PC-3 (cell line): ENCODE measurements at regions not wholly inside any gene's neighbourhood (a gene's known extent, or its start where the extent isn't known, plus 50 kb on each side); places are given as distances from the start of the nearest gene placed in this dataset.

Experiments used
- ATAC-seq: fragments of 200-7000 bp; cut with Tn5 transposase; 2 replicates; pipeline ENCODE4 v1.9.1; 2020; ENCODE audit warnings: mild to moderate bottlenecking, moderate library complexity
- BruUV-seq: library from RNA; stranded (reverse); fragments of 400-500 nt; replicated peaks from 2 replicates; lab custom pipeline; 2021; lab: Mats Ljungman, UMichigan
- CTCF ChIA-PET: fragments of 300-600 bp; sonication (Branson Sonifier 250); formaldehyde crosslinking; loops from one replicate; lab custom pipeline; 2022; ENCODE audit warnings: antibody characterized with exemption; lab: Charles Lee
- POLR2A ChIA-PET: fragments of 300-600 bp; sonication (Branson Sonifier 250); formaldehyde crosslinking; loops from one replicate; lab custom pipeline; 2022; ENCODE audit warnings: antibody characterized with exemption; ENCODE audit not compliant: unreplicated experiment; lab: Charles Lee
- DNase-seq: peaks from one replicate; pipeline ENCODE4 v3.0.0-alpha.2; 2015
- H2AFZ ChIP-seq: fragments of 300-600 bp; sonication (generic); 2 replicates; pipeline ENCODE4 v1.6.0; 2016; ENCODE audit warnings: antibody characterized with exemption, low read length
- H3F3A ChIP-seq: fragments of 300-600 bp; sonication (generic); one replicate; pipeline ENCODE4 v1.6.0; 2017; ENCODE audit warnings: antibody characterized with exemption, low read length, control low read depth, mild to moderate bottlenecking; ENCODE audit not compliant: unreplicated experiment
- H3K27ac ChIP-seq: fragments of 300-600 bp; sonication (generic); 2 replicates; pipeline ENCODE4 v1.5.1; 2016; ENCODE audit warnings: mild to moderate bottlenecking, low read length
- H3K27me3 ChIP-seq: fragments of 300-600 bp; sonication (generic); 2 replicates; pipeline ENCODE4 v1.6.1; 2016; ENCODE audit warnings: low read length, mixed read lengths
- H3K36me3 ChIP-seq: fragments of 300-600 bp; sonication (generic); 2 replicates; pipeline ENCODE4 v1.6.1; 2016; ENCODE audit warnings: low read depth, mixed run types, low read length, mixed read lengths
- H3K4me1 ChIP-seq: fragments of 300-600 bp; sonication (generic); 2 replicates; pipeline ENCODE4 v1.5.1; 2016; ENCODE audit warnings: low read length; ENCODE audit not compliant: insufficient read depth
- H3K4me2 ChIP-seq: fragments of 300-600 bp; sonication (generic); 2 replicates; pipeline ENCODE4 v1.6.0; 2016; ENCODE audit warnings: low read length
- H3K4me3 ChIP-seq: fragments of 300-600 bp; sonication (generic); 2 replicates; pipeline ENCODE4 v1.5.1; 2016; ENCODE audit warnings: mild to moderate bottlenecking, low read length, mixed read lengths
- H3K79me2 ChIP-seq: fragments of 300-600 bp; sonication (generic); 2 replicates; pipeline ENCODE4 v1.6.1; 2017; ENCODE audit warnings: low read length, mixed read lengths
- H3K9ac ChIP-seq: fragments of 300-600 bp; sonication (generic); 2 replicates; pipeline ENCODE4 v1.6.0; 2016; ENCODE audit warnings: mild to moderate bottlenecking, low read length
- H3K9me2 ChIP-seq: fragments of 300-600 bp; sonication (generic); replicated peaks from 2 replicates; pipeline ENCODE4 v1.6.1; 2016; ENCODE audit warnings: mixed run types, low read length, mixed read lengths
- H3K9me3 ChIP-seq: fragments of 300-600 bp; sonication (generic); 2 replicates; pipeline ENCODE4 v1.6.1; 2016; ENCODE audit warnings: low read length, mixed read lengths
- H4K20me1 ChIP-seq: fragments of 300-600 bp; sonication (generic); 2 replicates; pipeline ENCODE4 v1.6.1; 2016; ENCODE audit warnings: low read length, mixed read lengths
- CTCF ChIP-seq: fragments of 300-600 bp; sonication (generic); conservative IDR thresholded peaks from 2 replicates; pipeline ENCODE4 v1.5.1; 2017; ENCODE audit warnings: antibody characterized with exemption, low read depth, mild to moderate bottlenecking, low read length
- EZH2 ChIP-seq: fragments of 300-600 bp; sonication (generic); IDR thresholded peaks from one replicate; pipeline ENCODE4 v1.6.1; 2017; ENCODE audit warnings: antibody characterized with exemption, mild to moderate bottlenecking, low read length; ENCODE audit not compliant: unreplicated experiment
- EZH2phosphoT487 ChIP-seq: fragments of 300-600 bp; sonication (generic); IDR thresholded peaks from 2 replicates; pipeline ENCODE4 v1.6.1; 2018; ENCODE audit warnings: mild to moderate bottlenecking, antibody characterized with exemption, low read length, borderline replicate concordance
- intact Hi-C: fragments of 100-400 bp; cut with micrococcal nuclease; formaldehyde crosslinking; loops from 2 replicates; pipeline ENCODE4 v1.9.0; 2023

GRCh38 chr2:60391230-60391629 is 162.2 kb downstream of the BCL11A start:
- no peak overlapping the region for H3K9ac ChIP-seq
- no peaks in the 10 kb centered on the region for H3F3A ChIP-seq
- ATAC-seq, result no peak
- CTCF ChIA-PET, result no interaction called here
- no TSS peak for BruUV-seq
- intact Hi-C loops, result no loop called here
- H3K4me1 ChIP-seq, result peaks cover 7% of the 10 kb centered on the region
- TF ChIP-seq CTCF (no peak), EZH2 (no peak), EZH2phosphoT487 (no peak)
- no peaks in the 10 kb centered on the region for H3K79me2 ChIP-seq
- H2AFZ ChIP-seq, result no peak overlapping the region
- H4K20me1 ChIP-seq, result no peaks in the 10 kb centered on the region
- H3K4me3 ChIP-seq, result no peak overlapping the region
- no peaks in the 10 kb centered on the region for H3K36me3 ChIP-seq
- no peaks in the 10 kb centered on the region; the same call in 1 of the 2 replicates for H3K27me3 ChIP-seq
- no peak overlapping the region for H3K27ac ChIP-seq
- DNase-seq, result no peak
- POLR2A ChIA-PET, result no interaction called here
- H3K9me3 ChIP-seq, result no peaks in the 10 kb centered on the region
- H3K9me2 ChIP-seq, result no peaks in the 10 kb centered on the region
- no peak overlapping the region for H3K4me2 ChIP-seq

DNA sequence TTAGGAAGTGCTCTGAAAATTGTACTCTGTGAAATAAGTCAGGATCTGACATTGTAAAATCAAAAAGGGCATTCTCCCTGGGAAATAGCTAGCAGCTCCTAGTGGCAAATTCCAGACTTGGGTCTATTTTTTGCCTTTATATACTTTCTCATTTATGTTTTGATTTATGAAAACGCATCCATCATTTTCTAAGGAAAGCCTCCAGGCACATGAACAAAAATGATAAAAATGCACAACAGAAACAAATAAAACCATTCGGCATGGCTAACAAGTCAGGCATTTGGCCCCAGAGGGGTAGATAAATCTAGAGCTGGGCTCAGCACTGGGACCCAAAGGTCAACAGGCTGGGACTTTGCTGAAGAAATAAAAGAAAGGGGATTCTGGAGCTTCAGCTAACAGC is 167.0 kb downstream of the BCL11A start:
- DNase-seq (no peak), ATAC-seq (no peak)
- H3K4me2 ChIP-seq, result no peak overlapping the region
- no peaks in the 10 kb centered on the region for H3F3A ChIP-seq
- no peak overlapping the region for H3K4me3 ChIP-seq
- no peaks in the 10 kb centered on the region for H3K79me2 ChIP-seq
- BruUV-seq, result no TSS peak
- ChIA-PET POLR2A (no interaction called here), CTCF (no interaction called here)
- no peaks in the 10 kb centered on the region; the same call in 1 of the 2 replicates for H3K27me3 ChIP-seq
- H4K20me1 ChIP-seq, result no peaks in the 10 kb centered on the region
- no peaks in the 10 kb centered on the region for H3K36me3 ChIP-seq
- no peaks in the 10 kb centered on the region for H3K9me2 ChIP-seq
- intact Hi-C loops, result no loop called here
- TF ChIP-seq CTCF (no peak), EZH2 (no peak), EZH2phosphoT487 (no peak)
- H3K9ac ChIP-seq, result no peak overlapping the region
- no peaks in the 10 kb centered on the region for H3K4me1 ChIP-seq
- no peak overlapping the region for H2AFZ ChIP-seq
- no peak overlapping the region for H3K27ac ChIP-seq
- H3K9me3 ChIP-seq, result no peaks in the 10 kb centered on the region

- Histone ChIP-seq H3K27ac (no peak overlapping the region), H3F3A (no peaks in the 10 kb centered on the region), H3K4me1 (no peaks in the 10 kb centered on the region), H3K79me2 (no peaks in the 10 kb centered on the region), H2AFZ (no peak overlapping the region), H3K27me3 (no peaks in the 10 kb centered on the region; the same call in 1 of the 2 replicates), H4K20me1 (no peaks in the 10 kb centered on the region), H3K9me3 (no peaks in the 10 kb centered on the region), H3K9me2 (no peaks in the 10 kb centered on the region), H3K4me2 (no peak overlapping the region), H3K9ac (no peak overlapping the region), H3K4me3 (no peak overlapping the region), H3K36me3 (no peaks in the 10 kb centered on the region)
- ChIA-PET POLR2A (no interaction called here), CTCF (no interaction called here)
- BruUV-seq, result no TSS peak
- no peak for ATAC-seq
- no peak for TF ChIP-seq CTCF
- intact Hi-C loops, result no loop called here
- no peak for DNase-seq
Observed at GRCh38 chr2:60385648-60386047, 167.8 kb downstream of the BCL11A start.
